ENCODE measurements at regions not wholly inside any gene's neighbourhood (a gene's known extent, or its start where the extent isn't known, plus 50 kb on each side); places are given as distances from the start of the nearest gene placed in this dataset.

DNA sequence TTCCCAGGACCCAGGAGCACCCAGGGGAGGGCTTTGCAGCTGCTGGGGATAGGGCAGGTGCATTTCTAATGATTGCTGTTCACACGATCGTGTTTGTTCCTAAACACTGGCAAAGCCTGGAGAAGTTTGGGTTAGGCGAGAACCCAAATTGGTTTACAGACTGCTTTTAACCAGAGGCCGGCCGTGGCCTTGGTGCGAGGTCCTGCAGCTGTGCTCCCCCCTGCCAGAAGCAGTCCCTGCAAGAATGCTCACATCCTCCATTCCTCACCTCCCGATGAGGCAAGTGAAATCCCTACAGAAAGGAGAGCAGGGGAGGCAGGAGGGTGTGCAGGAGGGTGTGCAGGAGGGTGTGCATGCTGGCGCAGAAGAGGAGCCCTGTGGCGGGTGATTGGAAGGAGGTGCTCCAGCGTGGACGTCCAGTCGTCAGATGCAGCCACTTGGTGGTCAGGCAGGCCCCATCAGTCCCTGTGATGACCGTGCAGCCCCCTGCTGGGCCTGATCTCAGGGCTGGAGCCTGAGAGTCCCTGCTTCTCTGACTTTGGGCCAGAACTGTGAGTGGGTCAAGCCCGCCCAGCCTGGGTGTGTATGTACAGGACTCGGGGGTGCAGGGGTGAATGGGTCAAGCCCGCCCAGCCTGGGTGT lies 55.7 kb upstream of the FRMD1 start:
- DNase-seq (ENCODE audit: low spot score) (no peak), FAIRE-seq (no peak)

DNA sequence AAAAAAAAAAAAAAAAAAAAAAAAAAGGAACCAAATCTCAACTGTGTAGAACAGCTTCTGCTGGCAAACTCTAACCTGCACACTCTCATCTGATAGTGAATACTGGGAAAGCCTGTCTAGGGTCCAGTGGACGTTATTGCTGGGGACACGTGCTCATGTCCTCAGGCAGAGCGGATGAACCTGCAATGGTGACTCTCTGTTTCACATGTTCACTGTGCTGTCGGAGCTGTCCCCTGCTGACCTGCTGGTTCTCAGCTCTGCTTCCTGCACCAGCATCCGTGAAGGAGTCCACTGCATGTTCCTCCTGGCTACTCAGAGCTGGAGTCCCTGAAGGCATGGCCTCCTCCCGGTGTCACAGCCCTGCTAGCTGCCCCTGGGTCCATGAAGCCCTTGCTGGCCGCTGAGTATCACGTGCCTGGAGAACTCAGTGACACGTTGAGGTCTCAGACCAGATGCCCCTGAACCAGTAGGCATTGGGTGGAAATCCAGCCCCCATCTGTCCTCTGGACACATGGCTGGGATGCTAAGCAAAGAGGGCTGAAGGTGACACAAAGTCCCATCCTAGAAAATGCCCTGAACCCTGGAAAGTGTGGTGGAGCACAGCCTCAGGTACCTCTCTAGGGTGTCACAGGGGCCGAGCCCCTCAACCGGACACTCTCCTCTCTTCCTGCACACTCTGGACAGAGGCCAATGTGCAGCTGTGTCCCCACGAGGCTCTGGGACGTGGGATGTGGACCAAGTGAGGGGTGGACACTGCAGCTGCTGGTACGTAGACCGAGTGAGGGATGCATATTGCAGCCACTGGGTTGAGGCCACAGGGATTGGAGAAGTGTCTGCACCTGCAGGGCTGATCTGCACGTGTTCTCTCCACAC lies 54.9 kb upstream of the FRMD1 start:
- FAIRE-seq (no peak), DNase-seq (ENCODE audit: low spot score) (no peak)

DNA sequence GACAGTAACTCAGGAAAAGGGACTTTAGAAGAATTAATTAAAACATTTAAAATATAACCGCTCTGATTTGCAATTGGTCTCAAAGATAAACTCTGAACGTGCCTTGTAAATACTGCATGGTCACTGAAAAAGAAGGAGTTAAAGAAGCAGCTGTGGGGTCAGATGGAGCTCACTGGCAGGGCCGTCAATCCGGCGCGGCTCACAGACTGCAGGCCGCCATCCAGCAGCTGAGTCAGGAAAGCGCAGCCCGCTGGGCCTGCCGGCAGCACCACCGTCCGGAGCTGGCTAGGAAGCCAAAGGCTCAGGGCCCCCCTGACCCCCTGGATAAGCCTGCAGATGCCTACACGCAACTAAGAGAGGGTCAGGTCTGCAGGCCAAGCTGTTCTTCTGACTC lies 54.2 kb upstream of the FRMD1 start:
- FAIRE-seq (no peak), DNase-seq (ENCODE audit: low spot score) (no peak)

DNA sequence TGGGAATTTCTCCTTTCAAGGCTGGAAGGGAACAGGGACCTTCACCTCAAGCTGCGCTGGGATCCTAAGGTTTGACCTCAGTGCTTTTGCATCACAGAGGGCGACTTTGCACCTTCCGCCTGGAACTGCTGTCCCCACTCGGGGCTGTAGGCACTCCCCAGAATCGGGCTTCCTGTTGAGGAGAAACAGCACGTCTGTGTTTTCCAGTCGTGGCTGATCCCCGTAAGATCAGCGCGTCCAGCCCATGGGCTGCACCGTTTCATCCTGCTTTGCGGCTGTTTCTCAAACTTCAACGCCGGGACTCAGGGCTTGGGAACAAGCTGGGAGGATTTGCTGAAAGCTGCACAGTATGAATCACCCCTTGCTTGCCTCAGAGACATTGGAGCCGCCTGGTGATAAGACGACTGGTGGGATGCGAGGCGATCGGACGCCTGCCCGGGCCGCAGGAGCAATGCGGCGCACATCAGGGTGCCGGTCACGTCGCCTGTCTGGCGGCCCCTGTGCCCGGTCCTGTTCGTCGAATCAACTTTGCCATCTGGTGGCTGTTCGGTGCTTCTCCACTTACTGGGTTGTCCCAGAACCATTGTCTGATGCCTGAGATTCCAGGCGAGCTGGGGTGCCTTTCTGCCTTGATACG lies 53.6 kb upstream of the FRMD1 start:
- DNase-seq (ENCODE audit: low spot score) (no peak), FAIRE-seq (no peak)

DNA sequence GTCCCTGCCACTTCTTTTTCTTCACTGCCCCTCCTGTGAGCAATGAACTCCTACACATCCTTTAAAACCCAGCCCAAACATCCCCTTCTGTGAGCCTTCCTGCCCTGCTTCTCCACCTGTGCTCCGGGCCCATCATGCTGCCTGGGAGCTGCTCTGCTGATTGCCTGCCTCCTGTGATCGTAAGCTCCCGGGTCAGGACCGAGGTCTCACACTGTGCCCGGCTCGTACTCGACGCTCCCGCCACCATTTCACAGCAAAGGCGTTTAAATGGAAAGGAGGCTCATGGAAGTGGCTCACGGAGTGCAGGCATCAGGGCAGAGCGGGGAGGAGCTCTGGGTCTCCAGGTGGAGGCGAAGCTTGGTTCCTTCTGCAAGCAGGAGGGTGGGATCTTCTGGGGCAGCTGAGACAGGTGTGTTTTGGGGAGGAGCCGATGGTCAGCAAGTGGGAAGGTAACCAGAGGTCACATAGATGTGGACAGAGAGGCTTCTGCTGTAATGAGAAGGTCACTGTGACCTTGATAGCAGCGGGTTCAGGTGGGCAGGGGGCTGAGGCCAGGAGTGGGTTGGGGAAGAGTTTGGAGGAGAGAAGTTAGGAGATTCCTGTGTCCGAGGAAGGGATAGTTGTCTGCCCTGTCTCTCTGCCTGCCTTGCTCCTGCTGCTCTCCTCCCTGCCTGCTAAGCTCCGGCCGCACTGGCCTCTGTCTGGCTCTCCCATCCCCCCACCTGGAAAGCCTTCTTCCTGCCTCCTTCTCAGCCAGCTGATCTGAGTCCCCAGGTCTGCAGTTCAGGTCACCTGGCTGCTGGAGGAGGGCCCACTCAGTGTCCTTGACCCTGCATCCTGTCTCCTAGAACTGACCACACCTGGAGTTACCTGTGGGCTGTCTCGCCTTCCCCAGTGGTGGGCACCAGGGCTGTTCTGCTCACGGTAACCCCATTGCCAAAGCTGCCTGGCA lies 52.7 kb upstream of the FRMD1 start:
- DNase-seq (ENCODE audit: low spot score) (no peak), FAIRE-seq (no peak)

DNA sequence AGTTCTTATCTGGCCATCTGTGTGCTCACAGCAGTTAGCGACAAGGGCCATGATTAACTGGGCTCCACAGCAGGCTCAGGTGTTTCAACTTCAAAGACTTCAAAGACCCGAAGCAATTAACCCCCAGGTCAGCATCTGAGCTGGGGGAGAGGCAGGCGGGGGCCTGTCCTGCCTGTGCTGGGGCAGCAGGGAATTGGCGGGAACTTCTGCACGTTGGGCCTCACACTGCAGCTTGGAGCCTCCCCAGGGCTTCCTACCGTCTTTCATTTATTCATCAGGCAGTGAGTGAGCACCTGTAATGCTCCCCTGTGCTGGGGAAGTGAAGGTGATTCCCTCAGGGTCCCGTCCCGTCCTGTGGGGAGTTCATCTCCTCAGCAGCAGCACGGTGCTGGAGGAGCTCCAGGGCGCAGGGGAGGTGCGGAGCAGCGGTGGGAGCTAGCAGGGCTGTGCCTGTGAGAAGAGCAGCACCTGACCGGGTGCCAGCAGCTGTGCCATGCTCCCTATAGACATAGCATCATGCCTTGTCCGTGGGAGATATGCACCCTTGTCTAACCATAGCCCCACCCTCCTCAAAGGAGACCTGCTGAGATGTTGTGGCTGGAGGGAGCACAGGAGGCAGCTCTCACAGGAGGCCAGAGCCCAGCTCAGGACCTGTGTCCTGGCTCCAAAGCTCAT lies 51.8 kb upstream of the FRMD1 start:
- no peak for FAIRE-seq
- no peak for DNase-seq (ENCODE audit: low spot score)

DNA sequence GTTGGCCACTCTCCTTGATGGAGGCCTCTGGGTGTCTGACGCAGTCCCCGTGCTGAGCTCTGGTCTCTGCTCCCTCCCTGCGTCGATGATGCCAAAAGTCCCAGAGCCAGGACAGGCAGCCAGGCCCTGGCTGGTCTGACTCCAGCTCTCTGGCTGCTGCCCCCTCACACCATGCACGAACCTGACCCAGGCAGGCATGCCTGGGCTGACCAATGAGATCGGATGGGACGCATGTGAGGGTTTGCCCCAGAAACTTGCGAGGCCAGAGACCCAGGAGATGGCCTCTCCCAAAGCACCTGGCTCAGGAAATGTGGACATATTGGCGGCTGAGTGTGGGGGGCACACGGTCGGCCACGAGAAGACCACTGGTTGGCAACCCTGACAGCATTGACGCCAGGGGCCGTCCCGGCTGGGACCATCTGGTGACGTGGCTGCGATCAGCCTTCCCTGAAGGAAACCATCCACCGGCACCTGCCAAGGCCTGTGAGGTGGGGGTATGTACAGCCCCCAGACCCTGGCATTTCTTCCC lies 51.2 kb upstream of the FRMD1 start:
- FAIRE-seq, result no peak
- no peak for DNase-seq (ENCODE audit: low spot score)

DNA sequence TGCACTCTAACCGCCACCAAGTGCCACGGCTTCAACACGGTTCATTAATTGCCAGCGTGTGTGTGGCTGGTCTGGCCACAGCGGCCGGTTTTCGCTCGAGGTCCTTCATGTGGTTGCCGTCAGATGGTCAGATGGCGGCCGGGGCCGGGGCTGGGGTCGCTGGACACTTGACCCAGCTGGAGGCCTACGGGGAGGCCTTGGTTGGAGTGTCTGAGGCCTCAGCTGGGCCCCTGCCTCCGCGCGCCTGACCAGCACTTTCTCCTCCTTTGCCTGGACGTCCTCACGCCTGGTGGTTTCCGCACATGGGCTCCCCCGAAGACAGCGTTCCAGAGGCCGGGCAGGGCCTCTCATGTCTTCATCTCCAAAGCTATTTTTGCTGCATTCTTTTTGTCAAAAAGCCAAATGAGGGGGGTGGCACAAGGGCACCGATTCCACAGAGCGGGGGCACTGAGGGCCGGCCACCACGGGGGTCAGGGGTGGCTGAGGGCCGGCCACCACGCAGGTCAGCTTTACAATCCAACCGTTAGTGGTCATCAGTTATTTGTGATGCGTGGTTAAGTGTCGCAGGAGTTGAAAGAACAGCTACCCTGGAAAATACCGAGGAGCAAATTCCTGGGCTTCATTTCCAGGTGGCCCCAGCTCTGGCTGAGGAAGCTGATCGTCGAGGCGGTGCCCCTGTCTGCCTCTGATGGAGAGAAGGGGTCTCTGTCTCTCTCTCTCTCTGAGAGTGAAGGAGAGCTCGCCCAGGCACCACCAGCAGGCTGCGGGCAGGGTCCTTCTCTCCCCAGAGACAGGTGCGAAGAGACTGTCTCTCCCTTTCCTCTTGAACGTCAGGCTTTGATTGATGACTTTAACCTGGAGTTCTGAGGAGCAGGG lies 50.5 kb upstream of the FRMD1 start:
- FAIRE-seq (no peak), DNase-seq (ENCODE audit: low spot score) (no peak)

DNA sequence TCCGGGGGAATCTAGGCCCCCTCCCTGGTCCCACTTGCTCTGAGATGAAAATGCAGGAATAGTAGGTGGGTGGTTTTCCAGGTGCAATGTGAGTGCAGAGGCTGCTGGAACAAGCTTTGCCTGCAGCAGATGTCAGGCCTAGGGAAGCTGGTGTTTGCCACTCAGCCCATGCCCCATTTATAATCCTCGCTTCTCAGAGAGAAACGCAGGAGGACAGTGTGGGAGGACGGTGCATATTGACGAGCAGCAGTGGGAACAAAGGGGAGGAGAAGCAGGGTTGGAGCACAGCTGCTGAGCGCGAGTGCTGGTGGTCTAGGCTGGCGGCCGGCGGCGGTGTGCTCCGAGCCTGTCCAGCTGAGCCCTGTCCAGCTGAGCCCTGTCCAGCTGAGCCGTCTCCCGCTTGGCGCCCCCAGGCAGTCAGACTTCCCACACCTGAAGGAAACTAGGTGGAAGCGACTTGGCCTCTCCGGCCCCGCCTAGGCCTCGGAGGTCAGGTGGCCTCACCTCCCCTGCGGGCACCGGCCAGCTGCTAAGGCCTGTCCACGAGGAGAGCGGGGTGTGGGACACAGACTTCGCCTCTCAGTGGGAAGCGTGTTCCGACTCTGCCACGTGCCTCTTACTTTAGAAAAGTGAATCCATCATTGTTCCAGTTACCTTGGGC lies 49.7 kb upstream of the FRMD1 start:
- FAIRE-seq (no peak), DNase-seq (ENCODE audit: low spot score) (no peak)

Data from RCC 7860 (cell line).